SK-N-MC (cell line): ENCODE measurements at regions not wholly inside any gene's neighbourhood (a gene's known extent, or its start where the extent isn't known, plus 50 kb on each side); places are given as distances from the start of the nearest gene placed in this dataset.

Experiments used
- DNase-seq: peaks from one replicate; pipeline ENCODE4 v3.0.0-alpha.2; 2011; ENCODE audit warnings: low read depth, low spot score
- H3K27ac ChIP-seq: fragments of 200-600 bp; sonication (generic); 2 replicates; pipeline ENCODE4 v1.5.1; 2016; ENCODE audit warnings: mixed run types
- H3K36me3 ChIP-seq: fragments of 200-600 bp; sonication (generic); 2 replicates; pipeline ENCODE4 v1.6.1; 2017; ENCODE audit warnings: antibody characterized with exemption, low read length, mixed read lengths; ENCODE audit not compliant: insufficient read depth
- H3K4me3 ChIP-seq: fragments of 200-600 bp; sonication (generic); 2 replicates; pipeline ENCODE4 v1.5.1; 2016
- H3K9ac ChIP-seq: fragments of 200-600 bp; sonication (generic); 2 replicates; pipeline ENCODE4 v1.8.0; 2017; ENCODE audit warnings: mixed run types, mixed read lengths; ENCODE audit not compliant: insufficient read length
- H3K9me3 ChIP-seq: fragments of 200-600 bp; sonication (generic); 2 replicates; pipeline ENCODE4 v1.6.1; 2017; ENCODE audit warnings: low read depth, mild to moderate bottlenecking, antibody characterized with exemption, low read length, moderate library complexity, mixed read lengths
- EZH2 ChIP-seq: fragments of 200-600 bp; sonication (generic); IDR thresholded peaks from one replicate; pipeline ENCODE4 v1.6.1; 2017; ENCODE audit warnings: antibody characterized with exemption
- FOXP2 ChIP-seq: optimal IDR thresholded peaks from 2 replicates; pipeline ENCODE3; 2011; ENCODE audit warnings: mild to moderate bottlenecking, moderate library complexity; ENCODE audit not compliant: insufficient read depth; ENCODE audit errors: extremely low read length, control extremely low read depth
- POLR2AphosphoS5 ChIP-seq: IDR thresholded peaks from 2 replicates; pipeline ENCODE4 v1.6.1; 2012; ENCODE audit warnings: mild to moderate bottlenecking, low read depth, low read length, borderline replicate concordance

DNA sequence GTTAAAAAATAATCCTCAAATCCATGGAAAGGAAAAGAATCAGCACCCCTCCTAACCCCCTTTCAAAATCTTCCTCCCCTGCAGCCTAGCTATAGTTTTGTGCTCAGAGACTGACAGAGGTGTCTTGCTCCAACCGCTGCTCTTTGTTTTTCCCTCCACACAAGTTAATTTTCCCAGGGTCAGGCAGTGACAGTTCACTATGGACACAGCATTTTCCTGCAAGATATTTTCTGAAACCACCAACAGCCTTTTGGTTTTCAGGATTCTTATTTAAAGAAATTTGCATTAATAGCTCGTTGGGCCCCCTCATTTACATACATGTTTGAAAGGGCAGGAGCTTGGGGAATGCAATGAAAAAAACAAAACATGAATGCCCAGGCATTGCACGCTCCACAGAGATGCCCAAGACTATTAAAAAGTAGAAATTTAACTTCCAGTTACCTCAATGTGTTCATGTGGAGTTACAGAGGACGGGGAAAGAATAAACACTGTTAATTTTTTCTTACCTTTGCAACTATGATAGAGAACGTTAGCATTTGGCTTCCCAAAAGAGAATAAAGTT lies 71.4 kb upstream of the CXCR4 start:
- Histone ChIP-seq H3K9me3 (no peaks in the 10 kb centered on the region), H3K27ac (no peak overlapping the region), H3K9ac (no peak overlapping the region), H3K4me3 (no peak overlapping the region), H3K36me3 (no peaks in the 10 kb centered on the region)
- no peak for TF ChIP-seq EZH2
- no peak for DNase-seq

DNA sequence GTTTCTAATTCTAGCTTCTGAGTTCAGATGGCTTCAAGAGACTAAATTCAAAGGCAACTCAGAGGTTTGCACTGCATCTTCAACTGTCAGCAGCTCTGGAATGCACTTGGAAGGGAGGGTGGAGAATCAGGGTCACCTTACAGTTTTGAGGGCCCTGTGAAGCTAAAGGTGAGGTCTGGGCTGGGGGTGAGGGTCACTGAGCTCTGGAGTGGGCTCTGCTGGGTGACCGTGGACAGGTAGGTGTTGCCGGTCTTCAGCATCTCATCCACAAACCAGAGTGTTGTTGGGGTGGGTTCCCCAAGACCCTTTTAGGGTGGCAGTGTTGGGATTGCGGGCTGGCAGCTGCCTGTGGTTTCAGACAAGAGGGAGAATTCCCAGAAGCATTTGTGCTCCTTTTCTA lies 70.1 kb upstream of the CXCR4 start:
- Histone ChIP-seq H3K4me3 (no peak overlapping the region), H3K27ac (no peak overlapping the region), H3K9me3 (no peaks in the 10 kb centered on the region), H3K9ac (no peak overlapping the region), H3K36me3 (no peaks in the 10 kb centered on the region)
- DNase-seq, result no peak
- TF ChIP-seq POLR2AphosphoS5, result no peak

DNA sequence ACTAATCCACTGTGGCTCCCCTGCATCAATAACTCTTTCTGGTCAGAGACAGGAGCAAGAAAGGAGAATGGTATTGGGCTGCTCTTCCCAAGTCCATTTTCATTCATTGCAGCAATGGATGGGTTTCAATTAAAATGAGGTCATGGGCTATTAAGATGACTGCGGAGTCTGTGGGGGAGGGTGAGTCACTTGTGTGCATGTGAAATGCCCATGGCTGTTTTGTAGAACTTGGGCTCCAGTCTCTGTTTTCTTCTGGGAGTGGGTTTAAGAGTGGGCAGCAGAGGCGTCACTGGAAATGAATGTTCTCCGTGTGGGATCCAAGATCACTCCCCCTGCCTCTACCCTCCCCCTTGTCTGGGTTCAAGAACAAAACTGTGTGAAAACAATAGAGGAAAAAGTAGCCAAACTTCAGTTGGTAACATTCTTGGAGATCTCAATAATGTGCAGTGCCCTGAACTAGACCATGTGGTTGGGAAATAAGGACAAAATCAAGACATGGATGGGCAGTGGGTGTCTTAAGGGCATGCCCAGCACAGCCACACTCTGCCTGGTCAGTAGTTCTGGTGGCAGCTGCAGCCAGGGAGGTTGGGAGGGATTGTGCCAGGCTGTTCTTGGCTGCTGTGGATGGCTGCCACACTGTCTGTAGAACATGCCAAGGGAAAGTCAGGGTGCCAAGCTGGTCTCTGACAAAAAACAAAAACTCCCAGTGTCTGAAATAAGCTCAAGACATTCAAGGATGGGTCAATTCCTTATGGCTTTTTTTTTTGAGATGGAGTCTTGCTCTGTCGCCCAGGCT lies 68.2 kb upstream of the CXCR4 start:
- TF ChIP-seq FOXP2 (no peak), EZH2 (no peak), POLR2AphosphoS5 (no peak)
- no peaks in the 10 kb centered on the region for H3K9me3 ChIP-seq
- no peak overlapping the region for H3K4me3 ChIP-seq
- DNase-seq, result no peak
- H3K36me3 ChIP-seq, result no peaks in the 10 kb centered on the region
- no peak overlapping the region for H3K9ac ChIP-seq
- H3K27ac ChIP-seq, result no peak overlapping the region

DNA sequence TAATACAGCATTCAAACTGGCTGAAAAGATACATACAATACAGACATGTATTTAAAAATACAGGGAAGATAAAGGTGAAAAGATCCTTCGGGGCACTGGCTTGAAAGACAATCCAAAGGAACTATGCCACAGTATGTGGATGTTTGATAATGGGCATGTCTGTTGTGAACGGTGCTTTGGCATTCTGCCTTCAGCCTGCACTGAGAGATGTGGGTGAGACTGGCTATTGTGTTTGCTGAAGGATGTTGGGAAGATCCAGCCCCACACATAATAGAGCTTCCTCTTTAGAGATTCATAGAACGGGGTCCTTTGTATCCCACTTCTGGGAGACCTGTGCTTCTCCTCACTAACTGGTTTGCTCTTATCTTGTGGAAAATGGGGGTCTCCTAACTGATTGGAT lies 65.1 kb upstream of the CXCR4 start:
- Histone ChIP-seq H3K9ac (no peak overlapping the region), H3K36me3 (no peaks in the 10 kb centered on the region), H3K4me3 (no peak overlapping the region), H3K9me3 (no peaks in the 10 kb centered on the region), H3K27ac (no peak overlapping the region)
- no peak for DNase-seq
- TF ChIP-seq EZH2 (no peak), POLR2AphosphoS5 (no peak), FOXP2 (no peak)

DNA sequence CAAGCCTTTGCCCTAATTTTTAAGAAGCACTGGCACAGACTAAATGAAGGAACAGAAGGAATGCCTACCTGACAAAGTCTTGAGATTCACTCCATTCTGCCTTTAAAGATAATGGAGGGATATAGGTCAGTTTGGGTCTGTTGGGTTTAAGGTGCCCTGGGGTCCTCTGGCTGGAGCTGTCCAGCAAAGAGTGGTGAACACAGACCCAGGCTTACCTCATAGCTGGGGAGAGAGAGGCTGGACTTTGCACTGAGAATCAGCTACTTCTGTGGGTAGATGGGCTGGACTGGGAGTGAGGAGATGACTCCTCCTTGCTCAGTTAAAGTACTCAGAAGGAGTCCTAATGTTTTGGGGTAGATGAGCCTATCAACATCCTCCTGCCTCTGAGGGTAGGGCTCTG lies 64.4 kb upstream of the CXCR4 start:
- TF ChIP-seq POLR2AphosphoS5, result no peak
- no peak for TF ChIP-seq FOXP2
- no peak for TF ChIP-seq EZH2
- no peak overlapping the region for H3K27ac ChIP-seq

DNA sequence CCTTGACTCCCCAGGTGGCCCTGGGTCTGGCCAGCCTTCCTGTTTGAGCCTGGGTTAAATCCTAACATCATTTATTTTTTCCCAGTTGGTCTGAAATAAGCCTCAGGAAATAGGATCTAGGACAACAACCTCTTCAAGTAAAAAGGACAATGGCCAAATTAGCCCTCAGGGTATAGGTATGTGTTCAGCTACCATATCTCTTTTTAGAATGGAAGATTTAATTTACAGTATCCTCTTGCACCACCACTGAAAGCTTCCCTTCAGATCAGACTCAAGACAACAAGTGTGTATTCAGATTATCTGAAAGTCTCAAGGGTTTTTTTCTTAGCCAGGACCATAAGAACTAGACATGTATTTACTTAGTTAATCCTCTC lies 61.6 kb upstream of the CXCR4 start:
- no peak overlapping the region for H3K27ac ChIP-seq
- H3K36me3 ChIP-seq, result no peaks in the 10 kb centered on the region
- H3K4me3 ChIP-seq, result no peak overlapping the region
- no peak overlapping the region for H3K9ac ChIP-seq
- TF ChIP-seq EZH2 (no peak), POLR2AphosphoS5 (no peak), FOXP2 (no peak)
- H3K9me3 ChIP-seq, result no peaks in the 10 kb centered on the region
- no peak for DNase-seq

More for the DNA sequence above, 64.4 kb upstream of the CXCR4 start:
- no peak for DNase-seq
- no peak overlapping the region for H3K4me3 ChIP-seq
- no peaks in the 10 kb centered on the region for H3K9me3 ChIP-seq
- no peak overlapping the region for H3K9ac ChIP-seq
- no peaks in the 10 kb centered on the region for H3K36me3 ChIP-seq

DNA sequence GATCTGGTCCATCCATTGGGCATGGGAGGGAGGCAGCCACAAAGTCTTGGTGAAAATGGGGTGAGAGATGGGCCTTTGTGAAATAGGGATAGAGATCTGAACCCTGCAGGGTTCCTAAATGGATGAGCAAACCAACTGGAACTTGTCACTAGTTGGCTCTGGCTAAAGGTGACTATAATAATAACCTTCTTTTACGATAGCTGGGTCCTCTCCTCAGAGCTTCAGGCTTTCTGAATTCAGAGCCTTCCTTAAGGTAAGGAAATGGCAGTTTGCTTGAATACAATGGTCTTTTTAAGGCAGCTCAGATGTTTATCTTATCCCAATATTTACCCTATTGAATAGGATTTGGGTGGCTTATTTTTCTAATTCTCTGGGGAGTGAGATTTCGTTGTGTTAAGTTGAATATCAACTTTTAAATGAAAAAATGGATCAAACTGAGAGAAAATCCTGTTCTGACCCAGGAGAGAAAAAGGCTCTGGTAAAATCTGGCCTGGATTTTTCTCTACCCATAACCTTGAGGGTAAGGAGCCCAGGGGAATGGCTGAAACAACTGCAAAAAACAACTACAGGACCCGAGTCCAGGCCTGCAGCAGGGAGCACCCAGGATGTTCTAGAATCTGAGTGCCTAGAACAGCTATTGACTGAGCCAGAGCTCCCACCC lies 61.1 kb upstream of the CXCR4 start:
- H3K36me3 ChIP-seq, result no peaks in the 10 kb centered on the region
- no peak overlapping the region for H3K27ac ChIP-seq
- no peak for DNase-seq
- no peaks in the 10 kb centered on the region for H3K9me3 ChIP-seq
- TF ChIP-seq EZH2 (no peak), POLR2AphosphoS5 (no peak), FOXP2 (no peak)
- no peak overlapping the region for H3K4me3 ChIP-seq
- H3K9ac ChIP-seq, result no peak overlapping the region

DNA sequence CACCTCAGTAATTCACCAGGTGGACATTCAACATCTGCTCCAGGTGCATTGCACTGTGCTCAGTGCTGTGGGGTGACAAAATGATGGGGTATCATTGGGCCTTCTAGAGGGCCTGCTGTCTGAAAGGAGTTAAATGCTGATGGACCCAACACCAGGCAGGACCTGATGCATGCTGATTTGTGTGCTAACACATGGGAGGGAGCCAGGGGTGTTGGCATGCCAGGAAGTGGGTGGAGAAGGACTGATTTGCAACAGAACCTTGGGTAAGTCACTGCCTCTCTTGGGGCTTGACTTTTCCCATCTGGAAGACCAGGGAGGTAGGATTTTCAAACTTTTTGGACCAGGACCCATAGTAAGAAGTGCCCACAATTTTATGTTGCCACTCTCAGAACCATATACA lies 57.9 kb upstream of the CXCR4 start:
- Histone ChIP-seq H3K9ac (no peak overlapping the region), H3K36me3 (no peaks in the 10 kb centered on the region), H3K9me3 (no peaks in the 10 kb centered on the region), H3K27ac (no peak overlapping the region), H3K4me3 (no peak overlapping the region)
- no peak for TF ChIP-seq POLR2AphosphoS5
- no peak for DNase-seq

DNA sequence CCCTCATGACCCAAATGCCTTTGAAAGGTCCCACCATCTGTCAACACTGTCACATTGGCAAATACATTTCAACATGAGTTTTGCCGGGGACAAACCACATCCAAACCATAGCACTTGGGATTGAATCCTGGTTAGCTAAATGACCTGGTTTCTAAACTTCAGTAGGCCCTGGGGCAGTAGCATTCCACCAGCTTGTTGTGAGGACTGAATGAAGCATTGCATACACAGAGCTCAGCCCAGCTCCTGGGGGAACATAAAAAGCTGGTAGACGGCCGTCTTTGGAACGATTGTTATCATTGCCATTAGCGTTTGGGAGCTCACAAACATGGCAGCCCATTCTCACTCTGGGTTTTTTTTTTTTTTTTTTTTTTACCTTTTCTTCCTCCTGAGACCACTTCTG lies 57.5 kb upstream of the CXCR4 start:
- DNase-seq, result no peak
- H3K27ac ChIP-seq, result no peak overlapping the region
- H3K9me3 ChIP-seq, result no peaks in the 10 kb centered on the region
- no peak overlapping the region for H3K9ac ChIP-seq
- TF ChIP-seq POLR2AphosphoS5 (no peak), EZH2 (no peak), FOXP2 (no peak)
- no peaks in the 10 kb centered on the region for H3K36me3 ChIP-seq
- H3K4me3 ChIP-seq, result no peak overlapping the region
